PC-3 (cell line): ENCODE measurements at regions not wholly inside any gene's neighbourhood (a gene's known extent, or its start where the extent isn't known, plus 50 kb on each side); places are given as distances from the start of the nearest gene placed in this dataset.

Experiments used
- ATAC-seq: fragments of 200-7000 bp; cut with Tn5 transposase; 2 replicates; pipeline ENCODE4 v1.9.1; 2020; ENCODE audit warnings: mild to moderate bottlenecking, moderate library complexity
- BruUV-seq: library from RNA; stranded (reverse); fragments of 400-500 nt; replicated peaks from 2 replicates; lab custom pipeline; 2021; lab: Mats Ljungman, UMichigan
- CTCF ChIA-PET: fragments of 300-600 bp; sonication (Branson Sonifier 250); formaldehyde crosslinking; loops from one replicate; lab custom pipeline; 2022; ENCODE audit warnings: antibody characterized with exemption; lab: Charles Lee
- POLR2A ChIA-PET: fragments of 300-600 bp; sonication (Branson Sonifier 250); formaldehyde crosslinking; loops from one replicate; lab custom pipeline; 2022; ENCODE audit warnings: antibody characterized with exemption; ENCODE audit not compliant: unreplicated experiment; lab: Charles Lee
- DNase-seq: peaks from one replicate; pipeline ENCODE4 v3.0.0-alpha.2; 2015
- H2AFZ ChIP-seq: fragments of 300-600 bp; sonication (generic); 2 replicates; pipeline ENCODE4 v1.6.0; 2016; ENCODE audit warnings: antibody characterized with exemption, low read length
- H3F3A ChIP-seq: fragments of 300-600 bp; sonication (generic); one replicate; pipeline ENCODE4 v1.6.0; 2017; ENCODE audit warnings: antibody characterized with exemption, low read length, control low read depth, mild to moderate bottlenecking; ENCODE audit not compliant: unreplicated experiment
- H3K27ac ChIP-seq: fragments of 300-600 bp; sonication (generic); 2 replicates; pipeline ENCODE4 v1.5.1; 2016; ENCODE audit warnings: mild to moderate bottlenecking, low read length
- H3K27me3 ChIP-seq: fragments of 300-600 bp; sonication (generic); 2 replicates; pipeline ENCODE4 v1.6.1; 2016; ENCODE audit warnings: low read length, mixed read lengths
- H3K36me3 ChIP-seq: fragments of 300-600 bp; sonication (generic); 2 replicates; pipeline ENCODE4 v1.6.1; 2016; ENCODE audit warnings: low read depth, mixed run types, low read length, mixed read lengths
- H3K4me1 ChIP-seq: fragments of 300-600 bp; sonication (generic); 2 replicates; pipeline ENCODE4 v1.5.1; 2016; ENCODE audit warnings: low read length; ENCODE audit not compliant: insufficient read depth
- H3K4me2 ChIP-seq: fragments of 300-600 bp; sonication (generic); 2 replicates; pipeline ENCODE4 v1.6.0; 2016; ENCODE audit warnings: low read length
- H3K4me3 ChIP-seq: fragments of 300-600 bp; sonication (generic); 2 replicates; pipeline ENCODE4 v1.5.1; 2016; ENCODE audit warnings: mild to moderate bottlenecking, low read length, mixed read lengths
- H3K79me2 ChIP-seq: fragments of 300-600 bp; sonication (generic); 2 replicates; pipeline ENCODE4 v1.6.1; 2017; ENCODE audit warnings: low read length, mixed read lengths
- H3K9ac ChIP-seq: fragments of 300-600 bp; sonication (generic); 2 replicates; pipeline ENCODE4 v1.6.0; 2016; ENCODE audit warnings: mild to moderate bottlenecking, low read length
- H3K9me2 ChIP-seq: fragments of 300-600 bp; sonication (generic); replicated peaks from 2 replicates; pipeline ENCODE4 v1.6.1; 2016; ENCODE audit warnings: mixed run types, low read length, mixed read lengths
- H3K9me3 ChIP-seq: fragments of 300-600 bp; sonication (generic); 2 replicates; pipeline ENCODE4 v1.6.1; 2016; ENCODE audit warnings: low read length, mixed read lengths
- H4K20me1 ChIP-seq: fragments of 300-600 bp; sonication (generic); 2 replicates; pipeline ENCODE4 v1.6.1; 2016; ENCODE audit warnings: low read length, mixed read lengths
- EZH2 ChIP-seq: fragments of 300-600 bp; sonication (generic); IDR thresholded peaks from one replicate; pipeline ENCODE4 v1.6.1; 2017; ENCODE audit warnings: antibody characterized with exemption, mild to moderate bottlenecking, low read length; ENCODE audit not compliant: unreplicated experiment
- EZH2phosphoT487 ChIP-seq: fragments of 300-600 bp; sonication (generic); IDR thresholded peaks from 2 replicates; pipeline ENCODE4 v1.6.1; 2018; ENCODE audit warnings: mild to moderate bottlenecking, antibody characterized with exemption, low read length, borderline replicate concordance
- intact Hi-C: fragments of 100-400 bp; cut with micrococcal nuclease; formaldehyde crosslinking; loops from 2 replicates; pipeline ENCODE4 v1.9.0; 2023
- TF ChIP-seq, protein P1 (sequence below): fragments of 300-600 bp; sonication (generic); conservative IDR thresholded peaks from 2 replicates; pipeline ENCODE4 v1.5.1; 2017; ENCODE audit warnings: antibody characterized with exemption, low read depth, mild to moderate bottlenecking, low read length

DNA sequence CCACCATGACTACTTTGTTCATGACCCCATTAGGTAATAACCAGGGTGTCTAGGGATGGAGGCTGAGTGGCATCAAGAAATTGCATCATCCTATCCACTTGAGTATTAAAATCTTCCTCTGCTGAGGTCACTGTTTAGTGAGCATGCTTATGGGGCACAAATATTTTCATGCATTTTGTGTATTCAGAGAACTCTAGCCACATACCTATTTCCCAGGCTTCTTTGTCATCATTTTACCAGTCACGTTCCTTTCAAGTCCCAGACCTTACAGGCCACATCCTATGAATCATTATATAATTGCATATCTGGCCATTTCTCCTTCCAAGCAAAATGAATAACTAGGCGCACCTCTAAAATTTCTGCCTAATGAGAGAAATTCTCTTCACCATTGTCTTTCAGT, 1882.9 kb upstream of the AGA start:
- H3K9me3 ChIP-seq, result no peaks in the 10 kb centered on the region
- no peaks in the 10 kb centered on the region for H3K27me3 ChIP-seq
- no peak overlapping the region for H3K9ac ChIP-seq
- H3K9me2 ChIP-seq, result no peaks in the 10 kb centered on the region
- no peak overlapping the region for H2AFZ ChIP-seq
- ChIA-PET CTCF (no interaction called here), POLR2A (no interaction called here)
- peak; percentile 38 for ATAC-seq
- no peak overlapping the region for H3K4me3 ChIP-seq
- no TSS peak for BruUV-seq
- DNase-seq, result peak; percentile 37
- no peaks in the 10 kb centered on the region for H3K36me3 ChIP-seq
- H3K4me1 ChIP-seq, result no peaks in the 10 kb centered on the region
- H3K79me2 ChIP-seq, result no peaks in the 10 kb centered on the region
- intact Hi-C loops, result no loop called here
- no peaks in the 10 kb centered on the region for H3F3A ChIP-seq
- no peak overlapping the region for H3K27ac ChIP-seq
- TF ChIP-seq, protein P1, sequence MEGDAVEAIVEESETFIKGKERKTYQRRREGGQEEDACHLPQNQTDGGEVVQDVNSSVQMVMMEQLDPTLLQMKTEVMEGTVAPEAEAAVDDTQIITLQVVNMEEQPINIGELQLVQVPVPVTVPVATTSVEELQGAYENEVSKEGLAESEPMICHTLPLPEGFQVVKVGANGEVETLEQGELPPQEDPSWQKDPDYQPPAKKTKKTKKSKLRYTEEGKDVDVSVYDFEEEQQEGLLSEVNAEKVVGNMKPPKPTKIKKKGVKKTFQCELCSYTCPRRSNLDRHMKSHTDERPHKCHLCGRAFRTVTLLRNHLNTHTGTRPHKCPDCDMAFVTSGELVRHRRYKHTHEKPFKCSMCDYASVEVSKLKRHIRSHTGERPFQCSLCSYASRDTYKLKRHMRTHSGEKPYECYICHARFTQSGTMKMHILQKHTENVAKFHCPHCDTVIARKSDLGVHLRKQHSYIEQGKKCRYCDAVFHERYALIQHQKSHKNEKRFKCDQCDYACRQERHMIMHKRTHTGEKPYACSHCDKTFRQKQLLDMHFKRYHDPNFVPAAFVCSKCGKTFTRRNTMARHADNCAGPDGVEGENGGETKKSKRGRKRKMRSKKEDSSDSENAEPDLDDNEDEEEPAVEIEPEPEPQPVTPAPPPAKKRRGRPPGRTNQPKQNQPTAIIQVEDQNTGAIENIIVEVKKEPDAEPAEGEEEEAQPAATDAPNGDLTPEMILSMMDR, result no peak
- no peak for TF ChIP-seq EZH2
- TF ChIP-seq EZH2phosphoT487, result no peak
- H3K4me2 ChIP-seq, result no peak overlapping the region
- no peaks in the 10 kb centered on the region for H4K20me1 ChIP-seq

DNA sequence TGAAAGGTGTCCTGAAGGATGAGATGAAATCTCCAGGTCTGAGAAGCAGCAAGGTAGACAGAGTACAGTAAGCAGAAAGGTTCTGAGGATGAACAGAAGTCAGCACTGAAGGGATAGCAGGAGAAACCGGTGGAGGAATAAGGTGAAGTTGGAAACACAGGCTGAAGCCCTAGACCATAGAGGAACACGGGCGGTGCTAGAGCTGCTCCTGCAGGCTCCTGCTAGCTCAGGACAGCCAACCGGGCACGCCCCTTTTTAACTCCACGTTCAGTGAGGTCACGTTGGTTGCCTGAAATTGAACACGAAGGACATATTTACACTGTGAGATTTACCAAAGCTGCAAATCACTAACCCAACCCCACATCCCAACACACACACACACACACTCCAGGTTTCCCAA, 1886.4 kb upstream of the AGA start:
- ATAC-seq, result no peak
- no peaks in the 10 kb centered on the region for H3K9me3 ChIP-seq
- peaks cover 8% of the 10 kb centered on the region; the same call in 1 of the 2 replicates for H3K27me3 ChIP-seq
- no peaks in the 10 kb centered on the region for H3K4me1 ChIP-seq
- no peak for TF ChIP-seq EZH2
- H3K4me2 ChIP-seq, result no peak overlapping the region
- no peak overlapping the region for H3K27ac ChIP-seq
- no peaks in the 10 kb centered on the region for H3K79me2 ChIP-seq
- no TSS peak for BruUV-seq
- no peak overlapping the region for H3K4me3 ChIP-seq
- H2AFZ ChIP-seq, result no peak overlapping the region
- H4K20me1 ChIP-seq, result no peaks in the 10 kb centered on the region
- H3K9ac ChIP-seq, result no peak overlapping the region
- H3K36me3 ChIP-seq, result no peaks in the 10 kb centered on the region
- no peaks in the 10 kb centered on the region for H3K9me2 ChIP-seq
- DNase-seq, result no peak
- ChIA-PET CTCF (no interaction called here), POLR2A (no interaction called here)
- H3F3A ChIP-seq, result no peaks in the 10 kb centered on the region
- intact Hi-C loops, result no loop called here

DNA sequence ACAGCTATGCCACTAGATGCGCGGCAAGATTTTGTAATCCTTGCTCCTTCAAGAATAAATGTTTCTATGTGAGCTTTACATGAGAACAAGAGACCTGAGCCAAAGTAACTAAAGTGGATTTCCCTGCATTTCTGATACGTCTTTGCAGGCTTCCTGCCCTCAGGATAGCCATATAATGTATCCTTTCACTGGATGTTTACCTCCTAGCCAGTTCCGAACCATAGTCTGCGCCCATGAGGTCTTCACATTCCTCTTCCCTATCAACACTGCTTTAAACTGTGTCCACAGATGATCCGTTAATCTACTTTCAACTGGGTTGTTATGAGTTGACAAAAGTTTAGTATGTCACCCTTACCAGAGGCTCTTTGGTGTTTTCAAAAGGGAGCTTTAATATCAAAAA, 1889.1 kb upstream of the AGA start:
- Histone ChIP-seq H3K9ac (no peak overlapping the region), H3K4me3 (no peak overlapping the region), H3K36me3 (no peaks in the 10 kb centered on the region), H3K27ac (no peak overlapping the region), H3K79me2 (no peaks in the 10 kb centered on the region), H4K20me1 (no peaks in the 10 kb centered on the region), H3F3A (no peaks in the 10 kb centered on the region), H3K9me2 (no peaks in the 10 kb centered on the region), H2AFZ (no peak overlapping the region), H3K4me1 (no peaks in the 10 kb centered on the region), H3K4me2 (no peak overlapping the region), H3K9me3 (no peaks in the 10 kb centered on the region), H3K27me3 (peaks cover 12% of the 10 kb centered on the region; the same call in 1 of the 2 replicates)
- no peak for TF ChIP-seq EZH2
- no peak for TF ChIP-seq EZH2phosphoT487
- TF ChIP-seq, protein P1, result no peak
- no peak for DNase-seq
- POLR2A ChIA-PET, result no interaction called here
- intact Hi-C loops, result no loop called here
- ATAC-seq, result no peak
- CTCF ChIA-PET, result no interaction called here
- no TSS peak for BruUV-seq
